Muscle of leg (tissue), 3 donors: ENCODE measurements at regions not wholly inside any gene's neighbourhood (a gene's known extent, or its start where the extent isn't known, plus 50 kb on each side); places are given as distances from the start of the nearest gene placed in this dataset.

Experiments used
- DNase-seq: peaks from one replicate; pipeline ENCODE4 v3.0.0; 2013
- H3K27ac ChIP-seq: one replicate; pipeline ENCODE4 v1.5.1; 2013; ENCODE audit warnings: mild to moderate bottlenecking, low read length, control low read depth
- H3K27me3 ChIP-seq: one replicate; pipeline ENCODE4 v1.6.1; 2013; ENCODE audit warnings: low read length; ENCODE audit not compliant: control insufficient read depth, insufficient read depth
- H3K36me3 ChIP-seq: one replicate; pipeline ENCODE4 v1.6.1; 2013; ENCODE audit warnings: low read length; ENCODE audit not compliant: control insufficient read depth, insufficient read depth
- H3K4me1 ChIP-seq: one replicate; pipeline ENCODE4 v1.6.1; 2013; ENCODE audit warnings: low read length; ENCODE audit not compliant: control insufficient read depth, insufficient read depth
- H3K4me3 ChIP-seq: one replicate; pipeline ENCODE4 v1.5.1; 2013; ENCODE audit warnings: low read length, control low read depth
- H3K9me3 ChIP-seq: replicated peaks from 2 replicates; pipeline ENCODE4 v1.6.1; 2013; ENCODE audit warnings: low read depth, low read length; ENCODE audit not compliant: control insufficient read depth
- WGBS: methylation state at CpG from one replicate; pipeline ENCODE4 v1.1.5; 2013; ENCODE audit warnings: missing lambda C conversion rate; ENCODE audit not compliant: insufficient coverage; 5-methylcytosine and 5-hydroxymethylcytosine counted together

DNA sequence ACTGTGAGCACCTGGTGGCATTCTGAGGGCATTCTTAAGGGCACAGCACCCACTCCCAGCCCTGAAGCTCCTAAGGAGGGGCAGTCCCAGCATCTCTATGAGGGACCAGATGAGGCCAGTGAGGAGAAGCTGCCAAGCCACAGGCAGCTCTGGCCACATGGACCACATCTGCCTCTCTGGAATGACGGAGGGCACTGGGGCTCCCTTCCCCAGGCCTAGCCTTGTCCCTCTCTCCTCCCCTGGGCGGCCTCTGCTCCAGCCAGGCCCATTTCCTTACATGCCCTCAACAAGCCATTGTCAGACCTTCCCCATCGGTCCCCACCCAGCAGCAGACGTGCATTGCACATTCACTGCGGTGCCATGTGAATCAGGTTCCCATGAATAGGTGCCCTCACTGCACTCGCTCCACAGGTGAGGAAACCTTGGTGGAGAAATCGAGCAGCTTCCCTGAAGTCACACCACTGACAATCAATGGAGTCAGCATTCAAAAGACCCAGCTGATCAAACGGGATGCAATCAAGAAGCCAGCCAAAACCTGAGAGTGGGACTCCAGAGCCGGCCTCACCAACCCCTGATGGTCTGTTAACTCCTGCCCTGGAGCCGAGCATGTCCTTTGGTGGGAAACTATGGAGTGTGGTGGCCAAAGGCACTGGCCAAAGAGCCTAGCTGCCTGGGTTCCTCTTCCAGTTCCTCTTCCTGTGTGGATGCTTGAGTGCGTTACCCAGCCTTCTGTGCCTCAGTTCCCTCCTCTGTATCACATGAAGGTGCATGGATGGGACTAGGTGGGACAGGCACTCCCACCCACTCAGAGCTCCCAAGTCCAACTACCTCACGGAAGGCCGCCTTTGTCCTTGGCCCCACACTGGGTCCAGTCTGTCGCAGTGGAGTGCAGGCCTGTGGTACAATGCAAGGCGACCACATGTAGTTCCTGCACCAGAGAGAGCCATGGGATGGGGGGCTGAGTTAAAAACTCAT, 147.3 kb downstream of the ZFP36L2 start:
- no peak overlapping the region for H3K4me3 ChIP-seq
- H3K36me3 ChIP-seq = no peaks in the 10 kb centered on the region
- peaks cover 87% of the 10 kb centered on the region for H3K4me1 ChIP-seq
- no peaks in the 10 kb centered on the region for H3K27me3 ChIP-seq
- no peak for DNase-seq
- no peaks in the 10 kb centered on the region for H3K9me3 ChIP-seq
- no peak overlapping the region for H3K27ac ChIP-seq
- WGBS = 77% methylated on average over 10 of the region's 15 CpGs

DNA sequence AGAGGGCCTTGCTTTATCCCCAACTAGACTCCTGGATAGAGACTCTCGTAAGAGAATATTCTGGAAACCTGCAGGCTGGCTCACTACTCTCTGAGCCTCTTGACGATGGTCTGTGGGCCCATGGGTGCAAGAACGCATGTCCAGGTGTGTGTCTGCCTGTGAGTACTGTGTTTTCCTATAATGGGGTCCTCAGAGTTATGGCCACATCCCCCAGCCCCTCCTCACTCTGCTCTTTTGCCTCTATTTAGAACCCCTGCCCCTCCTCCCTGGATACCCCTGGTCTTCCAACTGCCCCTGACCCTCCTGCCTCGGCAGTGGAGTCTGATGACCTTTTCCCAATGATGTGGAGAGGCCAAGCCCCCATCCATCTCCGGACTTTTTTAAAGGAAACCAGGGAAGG, 148.1 kb downstream of the ZFP36L2 start:
- Histone ChIP-seq H3K4me1 (peaks cover 87% of the 10 kb centered on the region), H3K4me3 (no peak overlapping the region), H3K9me3 (no peaks in the 10 kb centered on the region), H3K27ac (no peak overlapping the region), H3K27me3 (no peaks in the 10 kb centered on the region), H3K36me3 (no peaks in the 10 kb centered on the region)
- no peak for DNase-seq
- WGBS = 82% methylated on average over 3 of the region's 5 CpGs

DNA sequence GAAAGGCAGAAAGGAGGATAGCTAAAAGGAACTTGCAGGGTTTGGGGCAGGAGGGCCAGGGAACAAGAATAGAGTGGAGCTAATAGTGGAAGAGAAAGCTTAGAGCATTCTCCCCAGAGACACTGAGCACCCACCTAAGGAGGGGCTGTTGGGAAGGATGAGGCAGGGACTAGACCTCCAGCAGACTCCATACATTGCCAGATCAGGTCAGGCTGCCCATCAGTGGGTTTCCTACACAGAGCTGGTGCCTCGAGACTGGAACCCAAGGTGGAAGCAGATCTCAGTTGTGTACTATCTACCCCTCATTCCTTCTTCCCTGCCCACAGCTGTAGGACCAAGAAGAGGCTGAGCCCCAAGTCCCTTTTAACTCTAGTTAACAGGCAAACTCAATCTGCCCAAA, 148.5 kb downstream of the ZFP36L2 start:
- no peaks in the 10 kb centered on the region for H3K27me3 ChIP-seq
- H3K9me3 ChIP-seq = no peaks in the 10 kb centered on the region
- WGBS = no CpG with 5 or more reads among the region's 1 CpG
- no peaks in the 10 kb centered on the region for H3K36me3 ChIP-seq
- H3K4me1 ChIP-seq = peaks cover 86% of the 10 kb centered on the region
- DNase-seq = no peak
- H3K27ac ChIP-seq = no peak overlapping the region
- no peak overlapping the region for H3K4me3 ChIP-seq

DNA sequence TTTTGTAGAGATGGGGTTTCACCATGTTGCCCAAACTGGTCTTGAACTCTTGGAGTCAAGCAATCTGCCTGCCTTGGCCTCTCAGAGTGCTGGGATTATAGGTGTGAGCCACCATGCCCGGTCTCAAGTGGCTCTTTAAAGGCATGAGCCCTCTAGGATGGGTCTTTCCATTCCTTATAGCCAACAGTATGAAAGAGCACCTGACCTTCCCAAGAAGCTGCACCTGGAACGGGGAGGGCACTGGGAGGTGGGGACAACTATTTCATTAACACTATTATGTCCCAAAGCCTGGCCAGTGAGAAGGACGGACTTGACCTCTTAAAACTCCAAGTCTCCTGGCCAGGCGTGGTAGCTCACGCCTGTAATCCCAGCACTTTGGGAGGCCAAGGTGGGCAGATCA, 149.7 kb downstream of the ZFP36L2 start:
- Histone ChIP-seq H3K36me3 (no peaks in the 10 kb centered on the region), H3K9me3 (no peaks in the 10 kb centered on the region), H3K27ac (peak overlapping the region; percentile 93), H3K4me1 (peaks cover 84% of the 10 kb centered on the region), H3K4me3 (no peak overlapping the region), H3K27me3 (no peaks in the 10 kb centered on the region)
- 86% methylated on average over 2 of the region's 5 CpGs for WGBS
- no peak for DNase-seq

DNA sequence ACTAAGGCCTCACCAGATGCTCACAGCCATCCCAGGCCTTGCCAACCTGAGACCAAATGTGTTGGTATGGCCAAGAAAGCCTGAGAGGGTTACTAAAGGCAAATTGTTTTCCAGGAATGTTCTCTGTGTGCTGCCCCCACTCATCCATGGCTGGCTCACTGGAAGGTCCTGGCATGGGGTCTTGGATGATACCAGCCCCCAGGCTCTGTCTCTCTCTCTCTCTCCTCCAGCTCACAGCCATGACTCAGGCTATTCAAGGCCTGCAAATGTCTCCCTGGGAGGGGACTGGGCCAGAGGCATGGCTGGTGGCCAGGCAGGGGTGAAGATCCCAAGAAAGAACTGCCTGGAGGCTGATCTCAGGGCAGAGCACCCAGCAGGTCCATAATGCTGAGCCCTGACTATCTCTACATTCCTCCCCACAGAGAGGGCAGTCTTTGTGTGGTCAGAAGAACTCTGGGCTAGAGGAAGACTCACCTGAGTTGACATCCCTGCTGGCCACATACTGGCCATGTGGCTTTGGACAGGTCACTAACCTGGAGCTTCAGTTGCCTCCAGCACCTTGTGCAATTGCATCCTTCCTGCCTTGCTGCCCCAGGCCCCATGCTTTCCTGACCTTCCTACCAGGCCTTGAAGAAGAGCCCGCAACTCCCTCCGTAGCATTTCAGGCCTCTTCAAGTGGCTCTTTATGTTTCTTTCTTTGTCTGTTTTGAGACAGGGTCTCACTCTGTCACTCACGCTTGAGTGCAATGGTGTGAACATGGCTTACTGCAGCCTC, 150.4 kb downstream of the ZFP36L2 start:
- 92% methylated on average over 2 of the region's 3 CpGs for WGBS
- peaks cover 86% of the 10 kb centered on the region for H3K4me1 ChIP-seq
- DNase-seq = peak; percentile 71

DNA sequence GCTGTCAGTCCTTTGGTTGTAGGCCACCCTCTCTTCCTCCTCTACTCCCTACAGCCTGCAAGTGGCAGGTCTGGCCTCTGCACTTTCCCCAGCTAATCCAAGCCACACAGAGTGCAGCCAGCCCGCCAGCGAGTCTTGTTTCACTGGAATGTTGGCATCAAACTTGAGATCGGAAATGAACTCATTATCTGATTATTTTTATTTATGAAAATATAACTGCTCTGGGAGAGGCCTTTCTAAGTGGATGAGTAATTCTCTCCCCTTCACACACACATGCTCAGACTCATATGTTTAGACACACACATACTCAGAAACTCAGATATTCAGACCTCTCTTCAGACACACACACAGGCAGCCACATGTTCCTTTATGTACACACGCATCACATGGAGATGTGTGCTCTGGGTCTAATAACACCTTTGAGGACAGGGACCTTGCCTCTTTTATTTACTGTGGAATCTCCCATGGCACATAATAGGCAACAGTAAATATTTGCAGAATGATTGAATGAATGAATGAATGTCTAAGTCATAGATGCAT, 151.3 kb downstream of the ZFP36L2 start:
- peak; percentile 98 for DNase-seq
- Histone ChIP-seq H3K4me3 (no peak overlapping the region), H3K4me1 (peaks cover 86% of the 10 kb centered on the region), H3K9me3 (no peaks in the 10 kb centered on the region), H3K27me3 (no peaks in the 10 kb centered on the region), H3K36me3 (no peaks in the 10 kb centered on the region), H3K27ac (peak overlapping the region; percentile 93)
- no CpG with 5 or more reads among the region's 4 CpGs for WGBS

More for the DNA sequence above, 150.4 kb downstream of the ZFP36L2 start:
- Histone ChIP-seq H3K9me3 (no peaks in the 10 kb centered on the region), H3K27me3 (no peaks in the 10 kb centered on the region), H3K27ac (peak overlapping the region; percentile 93), H3K4me3 (no peak overlapping the region), H3K36me3 (no peaks in the 10 kb centered on the region)

DNA sequence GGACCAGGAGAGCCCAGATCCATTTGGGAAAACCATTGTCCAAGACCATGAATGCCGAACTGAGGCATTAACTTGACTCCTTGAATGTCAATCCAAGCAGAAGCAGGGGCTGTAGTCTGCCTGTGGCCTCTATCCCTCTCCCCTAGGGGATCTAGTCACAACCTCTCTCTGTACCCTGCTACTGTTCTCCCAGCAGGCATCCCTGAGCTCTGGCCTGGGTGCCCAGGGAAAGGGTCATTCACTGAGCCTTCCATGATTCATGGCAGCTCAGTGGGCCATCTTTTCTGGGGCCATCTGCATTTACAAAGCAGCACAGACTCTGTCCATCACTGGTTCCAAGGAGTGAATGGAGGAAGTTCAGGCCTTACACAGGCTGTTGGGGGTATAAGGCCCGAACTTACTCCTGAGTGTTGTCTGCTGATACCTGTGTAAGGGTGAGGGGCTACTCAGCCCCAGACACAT, 151.8 kb downstream of the ZFP36L2 start:
- H3K4me1 ChIP-seq = peaks cover 85% of the 10 kb centered on the region
- H3K27ac ChIP-seq = peak overlapping the region; percentile 93
- 67% methylated on average over 1 of the region's 2 CpGs for WGBS
- no peak for DNase-seq
- H3K9me3 ChIP-seq = no peaks in the 10 kb centered on the region
- H3K4me3 ChIP-seq = no peak overlapping the region
- H3K27me3 ChIP-seq = no peaks in the 10 kb centered on the region
- no peaks in the 10 kb centered on the region for H3K36me3 ChIP-seq

DNA sequence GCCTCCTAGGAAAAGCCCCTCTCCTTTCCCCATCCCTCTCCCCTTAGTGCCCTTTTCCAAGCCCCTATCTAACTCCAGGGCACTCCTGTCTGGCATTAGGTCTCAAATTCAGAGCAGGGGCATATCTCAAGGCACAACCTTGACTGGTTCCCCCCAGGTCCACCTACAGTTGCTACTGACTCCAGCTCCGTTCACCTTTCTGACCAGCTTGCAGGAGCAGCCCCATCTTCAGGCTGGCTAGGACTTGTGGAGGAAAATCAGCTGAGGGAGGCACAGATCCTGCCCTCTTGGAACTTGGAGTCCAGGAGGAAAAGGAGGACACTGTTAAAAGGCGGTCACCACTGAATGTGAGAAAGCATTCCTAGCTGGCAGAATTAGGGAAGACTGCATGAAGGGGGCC, 152.4 kb downstream of the ZFP36L2 start:
- Histone ChIP-seq H3K36me3 (no peaks in the 10 kb centered on the region), H3K4me3 (no peak overlapping the region), H3K27ac (peak overlapping the region; percentile 93), H3K27me3 (no peaks in the 10 kb centered on the region), H3K9me3 (no peaks in the 10 kb centered on the region), H3K4me1 (peaks cover 85% of the 10 kb centered on the region)
- 100% methylated on average over 1 of the region's 2 CpGs for WGBS
- no peak for DNase-seq

DNA sequence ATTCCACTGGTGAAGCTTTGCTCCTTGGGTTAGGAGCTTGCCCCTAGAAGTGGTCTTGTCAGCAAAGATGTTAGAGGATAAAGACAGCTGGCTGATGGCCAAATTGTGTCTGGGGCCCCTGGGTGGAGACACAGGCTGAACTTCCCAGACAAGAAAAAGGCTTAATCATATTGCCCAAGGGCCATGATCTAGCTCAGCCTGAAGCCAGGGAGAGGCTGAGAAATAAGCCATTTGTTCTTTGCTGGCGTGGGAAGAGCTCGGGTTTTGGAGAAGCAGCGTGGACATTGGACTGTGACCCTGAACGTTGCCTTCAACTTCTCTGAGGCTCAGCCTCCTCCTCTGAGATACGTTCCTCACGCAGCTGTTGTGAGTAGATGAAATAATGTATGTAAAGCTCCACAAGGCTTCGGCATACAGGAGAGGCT, 153.0 kb downstream of the ZFP36L2 start:
- H3K36me3 ChIP-seq = no peaks in the 10 kb centered on the region
- WGBS = 24% methylated on average over 4 of the region's 7 CpGs
- DNase-seq = peak; percentile 93
- H3K27me3 ChIP-seq = no peaks in the 10 kb centered on the region
- H3K4me3 ChIP-seq = no peak overlapping the region
- H3K9me3 ChIP-seq = no peaks in the 10 kb centered on the region
- H3K4me1 ChIP-seq = peaks cover 86% of the 10 kb centered on the region
- H3K27ac ChIP-seq = peak overlapping the region; percentile 93
